ENCODE measurements at regions not wholly inside any gene's neighbourhood (a gene's known extent, or its start where the extent isn't known, plus 50 kb on each side); places are given as distances from the start of the nearest gene placed in this dataset.

- TF ChIP-seq, protein P1, sequence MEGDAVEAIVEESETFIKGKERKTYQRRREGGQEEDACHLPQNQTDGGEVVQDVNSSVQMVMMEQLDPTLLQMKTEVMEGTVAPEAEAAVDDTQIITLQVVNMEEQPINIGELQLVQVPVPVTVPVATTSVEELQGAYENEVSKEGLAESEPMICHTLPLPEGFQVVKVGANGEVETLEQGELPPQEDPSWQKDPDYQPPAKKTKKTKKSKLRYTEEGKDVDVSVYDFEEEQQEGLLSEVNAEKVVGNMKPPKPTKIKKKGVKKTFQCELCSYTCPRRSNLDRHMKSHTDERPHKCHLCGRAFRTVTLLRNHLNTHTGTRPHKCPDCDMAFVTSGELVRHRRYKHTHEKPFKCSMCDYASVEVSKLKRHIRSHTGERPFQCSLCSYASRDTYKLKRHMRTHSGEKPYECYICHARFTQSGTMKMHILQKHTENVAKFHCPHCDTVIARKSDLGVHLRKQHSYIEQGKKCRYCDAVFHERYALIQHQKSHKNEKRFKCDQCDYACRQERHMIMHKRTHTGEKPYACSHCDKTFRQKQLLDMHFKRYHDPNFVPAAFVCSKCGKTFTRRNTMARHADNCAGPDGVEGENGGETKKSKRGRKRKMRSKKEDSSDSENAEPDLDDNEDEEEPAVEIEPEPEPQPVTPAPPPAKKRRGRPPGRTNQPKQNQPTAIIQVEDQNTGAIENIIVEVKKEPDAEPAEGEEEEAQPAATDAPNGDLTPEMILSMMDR (IDR thresholded peaks at IDR 0.05; ENCODE audit: insufficient read depth, low read length) = no peak
- TF ChIP-seq SPI1 (IDR thresholded peaks at IDR 0.05; ENCODE audit: borderline replicate concordance, low read depth) (no peak), POLR2AphosphoS5 (IDR thresholded peaks at IDR 0.05; ENCODE audit: low read depth) (no peak), GABPA (IDR thresholded peaks at IDR 0.05; ENCODE audit: low read depth) (no peak)
Observed at GRCh38 chr2:132282911-132283310, 121.2 kb upstream of the ANKRD30BL start.

Measured in HL-60 (cell line).